Brain microvascular endothelial cell (primary cell): ENCODE measurements at regions not wholly inside any gene's neighbourhood (a gene's known extent, or its start where the extent isn't known, plus 50 kb on each side); places are given as distances from the start of the nearest gene placed in this dataset.
"Not testable (repeated sequence)": the region's sequence is repeated elsewhere in the genome, so short reads cannot be mapped to it uniquely, and the experiment has no call there.

Experiments
- DNase-seq: peaks from one replicate; pipeline ENCODE4 v3.0.0-alpha.2; 2020
- H3K27ac ChIP-seq: fragments of 250-450 bp; sonication (Bioruptor Pico); 2 replicates; pipeline ENCODE4 v1.5.1; 2020; ENCODE audit warnings: mild to moderate bottlenecking, moderate library complexity
- H3K27me3 ChIP-seq: fragments of 250-450 bp; sonication (Bioruptor Pico); replicated peaks from 2 replicates; pipeline ENCODE4 v1.5.1; 2020; ENCODE audit warnings: mild to moderate bottlenecking
- H3K36me3 ChIP-seq: fragments of 250-450 bp; sonication (Bioruptor Pico); replicated peaks from 2 replicates; pipeline ENCODE4 v1.5.1; 2020; ENCODE audit warnings: mild to moderate bottlenecking
- H3K4me3 ChIP-seq: 2 replicates; pipeline ENCODE4 v1.5.1; 2011; ENCODE audit warnings: low read depth, mild to moderate bottlenecking, control low read depth, low read length, moderate library complexity
- CTCF ChIP-seq: IDR thresholded peaks from 2 replicates; pipeline ENCODE4 v1.5.1; 2011; ENCODE audit warnings: low read depth, mild to moderate bottlenecking, moderate library complexity, low read length, control low read depth, inconsistent platforms; ENCODE audit errors: missing control alignments
- in situ Hi-C: cut with HindIII; loops from 2 replicates; pipeline ENCODE4 v1.10.0; 2017; ENCODE audit warnings: low sequenced_read_pairs, low pct_ligation_motif_present

- no peak for TF ChIP-seq CTCF
- in situ Hi-C loops: no loop called here
Measured at GRCh38 chr4:159697322-159698283, 594.7 kb downstream of the RAPGEF2 start.

GRCh38 chr4:159698336-159698735, 595.5 kb downstream of the RAPGEF2 start:
- no peaks in the 10 kb centered on the region for H3K27me3 ChIP-seq
- no peak for TF ChIP-seq CTCF
- no peaks in the 10 kb centered on the region for H3K36me3 ChIP-seq
- in situ Hi-C loops: no loop called here
- H3K4me3 ChIP-seq: no peak overlapping the region
- no peak overlapping the region for H3K27ac ChIP-seq
- DNase-seq: no peak

More at GRCh38 chr4:159697322-159698283, 594.7 kb downstream of the RAPGEF2 start:
- Histone ChIP-seq H3K4me3 (no peak overlapping the region), H3K27me3 (no peaks in the 10 kb centered on the region), H3K36me3 (no peaks in the 10 kb centered on the region), H3K27ac (no peak overlapping the region)
- no peak for DNase-seq

- Histone ChIP-seq H3K36me3 (no peaks in the 10 kb centered on the region), H3K4me3 (no peak overlapping the region), H3K27me3 (no peaks in the 10 kb centered on the region), H3K27ac (no peak overlapping the region)
- in situ Hi-C loops: no loop called here
- no peak for DNase-seq
- TF ChIP-seq CTCF: no peak
Measured at GRCh38 chr4:159702200-159702599, 599.3 kb downstream of the RAPGEF2 start.

- H3K4me3 ChIP-seq: no peak overlapping the region
- no peak overlapping the region for H3K27ac ChIP-seq
- DNase-seq: no peak
- in situ Hi-C loops: no loop called here
- no peaks in the 10 kb centered on the region for H3K27me3 ChIP-seq
- H3K36me3 ChIP-seq: no peaks in the 10 kb centered on the region
- TF ChIP-seq CTCF: no peak
Measured at GRCh38 chr4:159705334-159705733, 602.5 kb downstream of the RAPGEF2 start.

GRCh38 chr4:159706704-159707103, 603.8 kb downstream of the RAPGEF2 start:
- in situ Hi-C loops: no loop called here
- no peak for DNase-seq
- Histone ChIP-seq H3K27me3 (no peaks in the 10 kb centered on the region), H3K4me3 (no peak overlapping the region), H3K36me3 (no peaks in the 10 kb centered on the region), H3K27ac (no peak overlapping the region)
- TF ChIP-seq CTCF: no peak

- DNase-seq, H3K36me3 ChIP-seq, in situ Hi-C loops, H3K4me3 ChIP-seq, H3K27ac ChIP-seq, H3K27me3 ChIP-seq: not testable (repeated sequence)
Measured at GRCh38 chr4:159715180-159715579, 612.3 kb downstream of the RAPGEF2 start.
